SU-DHL-6 (cell line): ENCODE measurements at regions not wholly inside any gene's neighbourhood (a gene's known extent, or its start where the extent isn't known, plus 50 kb on each side); places are given as distances from the start of the nearest gene placed in this dataset.

Source experiments
- H2AFZ ChIP-seq: fragments of 200-600 bp; sonication (generic); 2 replicates; pipeline ENCODE4 v1.6.1; 2014; ENCODE audit warnings: low read depth, mild to moderate bottlenecking, moderate library complexity, mixed read lengths, antibody characterized with exemption, low read length; ENCODE audit not compliant: severe bottlenecking
- H3F3A ChIP-seq: fragments of 200-600 bp; shearing (Covaris generic); 2 replicates; pipeline ENCODE4 v1.6.0; 2016; ENCODE audit warnings: antibody characterized with exemption, mild to moderate bottlenecking; ENCODE audit not compliant: insufficient read depth
- H3K27ac ChIP-seq: fragments of 200-600 bp; sonication (generic); 2 replicates; pipeline ENCODE4 v1.5.1; 2016; ENCODE audit warnings: low read depth, mild to moderate bottlenecking, low read length, moderate library complexity, mixed read lengths
- H3K27me3 ChIP-seq: fragments of 200-600 bp; sonication (generic), shearing (Covaris generic); 2 replicates; pipeline ENCODE4 v1.6.0; 2014; ENCODE audit warnings: mild to moderate bottlenecking, low read length
- H3K36me3 ChIP-seq: fragments of 200-600 bp; sonication (generic); 2 replicates; pipeline ENCODE4 v1.6.1; 2014; ENCODE audit warnings: mild to moderate bottlenecking, low read length, mixed read lengths
- H3K4me2 ChIP-seq: fragments of 300-600, 200-600 bp; shearing (Covaris generic), sonication (generic); 2 replicates; pipeline ENCODE4 v1.6.0; 2014; ENCODE audit warnings: low read length, low read depth, mild to moderate bottlenecking; ENCODE audit not compliant: poor library complexity, severe bottlenecking
- H3K4me3 ChIP-seq: fragments of 200-600 bp; sonication (generic); 2 replicates; pipeline ENCODE4 v1.5.1; 2014; ENCODE audit warnings: antibody characterized with exemption, low read length, mild to moderate bottlenecking, mixed read lengths; ENCODE audit not compliant: insufficient read depth, poor library complexity, severe bottlenecking
- H3K79me2 ChIP-seq: fragments of 200-600 bp; sonication (generic); 2 replicates; pipeline ENCODE4 v1.6.1; 2014; ENCODE audit warnings: mild to moderate bottlenecking, low read length, moderate library complexity; ENCODE audit not compliant: insufficient read depth
- H3K9ac ChIP-seq: fragments of 200-600 bp; sonication (generic); 2 replicates; pipeline ENCODE4 v1.7.0; 2014; ENCODE audit warnings: mild to moderate bottlenecking, low read length
- H3K9me2 ChIP-seq: fragments of 200-600 bp; sonication (generic); replicated peaks from 2 replicates; pipeline ENCODE4 v1.6.1; 2014; ENCODE audit warnings: low read length; ENCODE audit not compliant: insufficient read depth
- H3K9me3 ChIP-seq: fragments of 200-600 bp; sonication (generic); 2 replicates; pipeline ENCODE4 v1.6.1; 2014; ENCODE audit warnings: low read length, mixed read lengths; ENCODE audit not compliant: insufficient read depth
- H4K20me1 ChIP-seq: fragments of 200-600 bp; sonication (generic); 2 replicates; pipeline ENCODE4 v1.6.1; 2014; ENCODE audit warnings: low read depth, mild to moderate bottlenecking, antibody characterized with exemption, low read length, moderate library complexity, mixed read lengths
- EZH2phosphoT487 ChIP-seq: fragments of 200-600 bp; sonication (generic), shearing (Covaris generic); conservative IDR thresholded peaks from 2 replicates; pipeline ENCODE4 v1.6.1; 2018; ENCODE audit warnings: mild to moderate bottlenecking, antibody characterized with exemption, low read length, moderate library complexity, mixed read lengths
- TF ChIP-seq, protein P1 (sequence below): fragments of 200-600 bp; sonication (generic); IDR thresholded peaks from one replicate; pipeline ENCODE4 v1.5.1; 2017; ENCODE audit warnings: antibody characterized with exemption, mild to moderate bottlenecking, low read length, moderate library complexity; ENCODE audit not compliant: insufficient read depth, poor library complexity, severe bottlenecking

DNA sequence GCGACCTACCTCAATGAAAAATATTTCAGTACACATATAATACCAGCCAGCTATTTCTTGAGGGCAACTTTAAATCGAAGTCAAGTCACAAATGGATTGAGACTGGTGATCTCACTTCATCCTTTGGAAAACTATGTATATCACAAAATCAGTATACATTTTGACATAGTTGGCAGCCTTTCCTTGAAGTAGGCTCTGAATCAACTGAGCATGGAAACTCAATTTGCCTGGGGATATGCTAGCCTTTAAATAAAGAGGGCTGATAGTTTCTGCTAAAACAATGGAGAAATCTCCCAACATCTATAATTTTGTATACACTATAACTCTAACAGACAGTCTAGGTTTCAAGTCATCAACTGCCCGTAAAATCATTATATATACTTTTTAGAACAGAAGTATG, 282.8 kb upstream of the TENM3 start:
- H3K4me2 ChIP-seq = no peak overlapping the region
- no peaks in the 10 kb centered on the region for H3K9me2 ChIP-seq
- H3K36me3 ChIP-seq = no peaks in the 10 kb centered on the region
- no peaks in the 10 kb centered on the region for H3K79me2 ChIP-seq
- no peaks in the 10 kb centered on the region for H4K20me1 ChIP-seq
- no peak overlapping the region for H3K9ac ChIP-seq
- no peak overlapping the region for H2AFZ ChIP-seq
- H3F3A ChIP-seq = no peaks in the 10 kb centered on the region
- no peaks in the 10 kb centered on the region for H3K9me3 ChIP-seq
- H3K4me3 ChIP-seq = no peak overlapping the region
- TF ChIP-seq, protein P1, sequence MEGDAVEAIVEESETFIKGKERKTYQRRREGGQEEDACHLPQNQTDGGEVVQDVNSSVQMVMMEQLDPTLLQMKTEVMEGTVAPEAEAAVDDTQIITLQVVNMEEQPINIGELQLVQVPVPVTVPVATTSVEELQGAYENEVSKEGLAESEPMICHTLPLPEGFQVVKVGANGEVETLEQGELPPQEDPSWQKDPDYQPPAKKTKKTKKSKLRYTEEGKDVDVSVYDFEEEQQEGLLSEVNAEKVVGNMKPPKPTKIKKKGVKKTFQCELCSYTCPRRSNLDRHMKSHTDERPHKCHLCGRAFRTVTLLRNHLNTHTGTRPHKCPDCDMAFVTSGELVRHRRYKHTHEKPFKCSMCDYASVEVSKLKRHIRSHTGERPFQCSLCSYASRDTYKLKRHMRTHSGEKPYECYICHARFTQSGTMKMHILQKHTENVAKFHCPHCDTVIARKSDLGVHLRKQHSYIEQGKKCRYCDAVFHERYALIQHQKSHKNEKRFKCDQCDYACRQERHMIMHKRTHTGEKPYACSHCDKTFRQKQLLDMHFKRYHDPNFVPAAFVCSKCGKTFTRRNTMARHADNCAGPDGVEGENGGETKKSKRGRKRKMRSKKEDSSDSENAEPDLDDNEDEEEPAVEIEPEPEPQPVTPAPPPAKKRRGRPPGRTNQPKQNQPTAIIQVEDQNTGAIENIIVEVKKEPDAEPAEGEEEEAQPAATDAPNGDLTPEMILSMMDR = no peak
- TF ChIP-seq EZH2phosphoT487 = no peak
- no peak overlapping the region for H3K27ac ChIP-seq
- no peaks in the 10 kb centered on the region for H3K27me3 ChIP-seq

DNA sequence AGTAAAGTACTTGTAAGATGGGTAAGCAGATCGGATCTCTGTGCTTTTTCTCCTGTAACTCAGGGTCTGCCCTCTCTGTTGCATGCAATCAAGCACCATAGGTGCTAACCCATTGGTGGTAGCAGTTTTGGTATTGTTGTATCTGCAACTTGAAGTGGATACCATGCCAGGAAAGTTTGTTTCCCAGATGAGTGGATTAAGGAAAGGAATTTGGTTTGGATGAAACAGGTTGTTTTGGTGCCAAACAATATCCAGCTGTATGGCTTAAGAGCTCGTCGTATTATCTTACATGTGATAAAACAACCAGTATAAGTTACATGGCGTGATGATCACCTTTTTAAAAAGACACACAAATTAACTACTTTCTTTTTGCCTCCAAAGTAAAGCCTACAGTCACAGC, 280.9 kb upstream of the TENM3 start:
- H3K4me2 ChIP-seq = no peak overlapping the region
- H2AFZ ChIP-seq = no peak overlapping the region
- no peaks in the 10 kb centered on the region for H3K9me2 ChIP-seq
- no peaks in the 10 kb centered on the region for H3K36me3 ChIP-seq
- no peaks in the 10 kb centered on the region for H3K27me3 ChIP-seq
- H3K4me3 ChIP-seq = no peak overlapping the region
- no peaks in the 10 kb centered on the region for H4K20me1 ChIP-seq
- H3K9me3 ChIP-seq = no peaks in the 10 kb centered on the region
- H3K27ac ChIP-seq = no peak overlapping the region
- no peaks in the 10 kb centered on the region for H3K79me2 ChIP-seq
- H3F3A ChIP-seq = no peaks in the 10 kb centered on the region
- no peak overlapping the region for H3K9ac ChIP-seq
- TF ChIP-seq, protein P1 = no peak

DNA sequence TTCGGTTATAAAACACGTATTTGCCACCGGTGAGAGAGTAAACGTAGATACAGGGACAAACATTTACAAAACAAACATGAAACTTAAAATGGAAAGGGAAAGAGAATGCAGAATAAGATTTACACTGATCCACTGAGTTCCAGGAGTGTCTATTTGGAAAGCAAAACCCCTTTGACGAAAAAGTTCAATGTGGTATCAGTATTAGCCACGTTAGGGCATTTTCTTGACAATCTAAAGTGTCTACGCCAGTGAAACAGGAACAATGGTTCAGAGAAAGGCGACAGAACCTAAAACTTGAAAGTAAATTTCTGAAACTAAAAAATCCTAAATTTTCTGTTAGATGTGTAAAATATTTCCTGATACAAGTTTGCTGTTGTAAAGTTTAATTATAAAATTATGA, 278.5 kb upstream of the TENM3 start:
- no peaks in the 10 kb centered on the region for H3K79me2 ChIP-seq
- H3K27me3 ChIP-seq = no peaks in the 10 kb centered on the region
- no peak overlapping the region for H3K9ac ChIP-seq
- no peak overlapping the region for H3K4me3 ChIP-seq
- H3K4me2 ChIP-seq = no peak overlapping the region
- no peaks in the 10 kb centered on the region for H3K9me3 ChIP-seq
- no peaks in the 10 kb centered on the region for H3K9me2 ChIP-seq
- H3F3A ChIP-seq = no peaks in the 10 kb centered on the region
- no peak overlapping the region for H2AFZ ChIP-seq
- no peaks in the 10 kb centered on the region for H3K36me3 ChIP-seq
- H4K20me1 ChIP-seq = no peaks in the 10 kb centered on the region
- H3K27ac ChIP-seq = no peak overlapping the region
- no peak for TF ChIP-seq EZH2phosphoT487
- TF ChIP-seq, protein P1 = no peak

DNA sequence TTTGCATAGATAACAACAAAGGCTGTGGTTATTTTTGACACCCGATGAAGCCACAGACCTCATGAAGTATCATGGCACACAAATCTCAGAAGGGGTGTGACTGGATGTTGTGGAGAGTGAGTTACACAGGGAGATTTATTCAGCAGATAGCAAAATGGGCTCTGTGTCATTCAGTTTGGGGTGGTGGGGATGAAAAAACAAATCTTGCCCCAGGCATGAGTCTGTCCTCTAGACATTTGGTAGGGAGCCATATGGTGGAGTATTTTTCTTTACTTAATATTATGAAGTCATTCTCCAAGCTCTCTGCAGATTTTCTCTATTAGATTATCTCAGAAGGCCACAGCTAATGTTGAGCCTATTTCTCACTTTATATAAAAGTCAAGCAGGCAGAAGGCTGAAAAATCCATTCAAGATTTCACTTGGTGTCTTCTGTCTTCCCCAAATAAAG, 277.1 kb upstream of the TENM3 start:
- Histone ChIP-seq H3K36me3 (no peaks in the 10 kb centered on the region), H3K4me3 (no peak overlapping the region), H3K9me2 (no peaks in the 10 kb centered on the region), H3K9me3 (no peaks in the 10 kb centered on the region), H3K27ac (no peak overlapping the region), H2AFZ (no peak overlapping the region), H3K9ac (no peak overlapping the region), H3K4me2 (no peak overlapping the region), H3K79me2 (no peaks in the 10 kb centered on the region), H3F3A (no peaks in the 10 kb centered on the region), H3K27me3 (no peaks in the 10 kb centered on the region), H4K20me1 (no peaks in the 10 kb centered on the region)
- TF ChIP-seq, protein P1 = no peak
- TF ChIP-seq EZH2phosphoT487 = no peak
